NB4 (cell line): ENCODE measurements at regions not wholly inside any gene's neighbourhood (a gene's known extent, or its start where the extent isn't known, plus 50 kb on each side); places are given as distances from the start of the nearest gene placed in this dataset.

ENCODE experiments used
- MYC ChIP-seq: IDR thresholded peaks from 2 replicates; pipeline ENCODE4 v1.6.1; 2011; ENCODE audit warnings: low read depth, low read length
- POLR2A ChIP-seq: IDR thresholded peaks from 2 replicates; pipeline ENCODE4 v1.6.1; 2011; ENCODE audit warnings: mild to moderate bottlenecking; ENCODE audit not compliant: insufficient read length; ENCODE audit errors: extremely low read depth
- TF ChIP-seq, protein P1 (sequence below): IDR thresholded peaks from one replicate; pipeline ENCODE4 v1.5.1; 2012; ENCODE audit warnings: low read depth, low read length
- TF ChIP-seq, protein P2 (sequence below): IDR thresholded peaks from 2 replicates; pipeline ENCODE4 v1.6.1; 2011; ENCODE audit warnings: low read depth, low read length

DNA sequence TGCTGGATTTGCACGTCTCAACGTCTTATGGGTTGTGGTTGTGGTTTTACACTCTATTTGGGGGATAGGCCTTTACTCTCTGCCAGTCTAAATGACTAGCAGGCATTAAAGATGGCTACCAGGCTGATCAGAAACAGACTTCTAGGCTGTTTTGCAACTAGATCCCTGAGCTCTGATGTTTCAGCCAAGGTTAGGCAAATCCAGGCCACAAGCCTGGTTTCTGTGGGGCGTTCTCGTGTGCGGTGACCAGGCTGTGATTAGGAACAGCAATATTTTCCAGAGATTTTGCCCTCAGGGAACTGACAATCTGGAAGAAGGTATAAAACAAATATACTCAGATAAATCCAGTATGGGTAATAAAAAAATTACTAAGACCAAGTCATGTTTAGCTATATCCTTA lies 502.4 kb downstream of the INSC start:
- TF ChIP-seq, protein P1, sequence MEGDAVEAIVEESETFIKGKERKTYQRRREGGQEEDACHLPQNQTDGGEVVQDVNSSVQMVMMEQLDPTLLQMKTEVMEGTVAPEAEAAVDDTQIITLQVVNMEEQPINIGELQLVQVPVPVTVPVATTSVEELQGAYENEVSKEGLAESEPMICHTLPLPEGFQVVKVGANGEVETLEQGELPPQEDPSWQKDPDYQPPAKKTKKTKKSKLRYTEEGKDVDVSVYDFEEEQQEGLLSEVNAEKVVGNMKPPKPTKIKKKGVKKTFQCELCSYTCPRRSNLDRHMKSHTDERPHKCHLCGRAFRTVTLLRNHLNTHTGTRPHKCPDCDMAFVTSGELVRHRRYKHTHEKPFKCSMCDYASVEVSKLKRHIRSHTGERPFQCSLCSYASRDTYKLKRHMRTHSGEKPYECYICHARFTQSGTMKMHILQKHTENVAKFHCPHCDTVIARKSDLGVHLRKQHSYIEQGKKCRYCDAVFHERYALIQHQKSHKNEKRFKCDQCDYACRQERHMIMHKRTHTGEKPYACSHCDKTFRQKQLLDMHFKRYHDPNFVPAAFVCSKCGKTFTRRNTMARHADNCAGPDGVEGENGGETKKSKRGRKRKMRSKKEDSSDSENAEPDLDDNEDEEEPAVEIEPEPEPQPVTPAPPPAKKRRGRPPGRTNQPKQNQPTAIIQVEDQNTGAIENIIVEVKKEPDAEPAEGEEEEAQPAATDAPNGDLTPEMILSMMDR: no peak
- TF ChIP-seq, protein P2, sequence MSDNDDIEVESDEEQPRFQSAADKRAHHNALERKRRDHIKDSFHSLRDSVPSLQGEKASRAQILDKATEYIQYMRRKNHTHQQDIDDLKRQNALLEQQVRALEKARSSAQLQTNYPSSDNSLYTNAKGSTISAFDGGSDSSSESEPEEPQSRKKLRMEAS: no peak
- TF ChIP-seq POLR2A (no peak), MYC (no peak)
